Right lobe of liver (tissue), 6 donors: ENCODE measurements at regions not wholly inside any gene's neighbourhood (a gene's known extent, or its start where the extent isn't known, plus 50 kb on each side); places are given as distances from the start of the nearest gene placed in this dataset.

Experiments used
- ATAC-seq, 4 donors: fragments of 200-7000 bp; cut with Tn5 transposase; one replicate each; pipeline ENCODE4 v1.9.1; 2020; ENCODE audit warnings: mild to moderate bottlenecking in 4 of 4, moderate library complexity in 4 of 4
- DNase-seq, 3 donors: peaks; one replicate each; pipeline ENCODE4 v3.0.0-alpha.2; 2020
- H3K27ac ChIP-seq, 3 donors: fragments of 200-600 bp; one replicate each; pipeline ENCODE4 v1.8.0; 2022
- H3K27me3 ChIP-seq, 2 donors: fragments of 200-600 bp; one replicate each; pipeline ENCODE4 v1.8.0; 2022
- H3K36me3 ChIP-seq, 4 donors: fragments of 200-600 bp; sonication (generic) in 1 of 4; one replicate each; pipeline versions ENCODE4 v1.5.1 to v1.8.0; 2017 to 2022; ENCODE audit warnings: control low read depth in 1 of 4
- H3K4me1 ChIP-seq, 4 donors: fragments of 200-600 bp; sonication (generic) in 1 of 4; one replicate each; pipeline versions ENCODE4 v1.5.1 to v1.8.0; 2017 to 2022; ENCODE audit warnings: control low read depth in 1 of 4
- H3K4me3 ChIP-seq, 3 donors: fragments of 200-600 bp; one replicate each; pipeline ENCODE4 v1.8.0; 2022
- H3K9me3 ChIP-seq, 4 donors: fragments of 200-600 bp; sonication (generic) in 1 of 4; one replicate each; pipeline versions ENCODE4 v1.5.1 to v1.8.0; 2017 to 2022; ENCODE audit warnings: control low read depth in 1 of 4
- POLR2A ChIP-seq: fragments of 450-650 bp; IDR thresholded peaks from one replicate; pipeline ENCODE4 v1.6.1; 2017; ENCODE audit warnings: antibody characterized with exemption, mild to moderate bottlenecking
- WGBS: methylation state at CpG from one replicate; pipeline ENCODE4 v1.1.6; 2018; ENCODE audit warnings: low coverage, low lambda C conversion rate; ENCODE audit not compliant: insufficient coverage; ENCODE audit errors: missing lambda C conversion rate; 5-methylcytosine and 5-hydroxymethylcytosine counted together
- intact Hi-C, 2 donors: fragments of 100-400 bp; cut with DNase I; formaldehyde crosslinking; loops; one replicate each; pipeline versions ENCODE4 v1.11.2 to v1.14.1; 2022
- TF ChIP-seq, protein P1 (sequence below), 4 donors: fragments of 200-600 bp in 3 of 4; fragments of 450-650 bp in 1 of 4; IDR thresholded peaks; one replicate each; pipeline versions ENCODE4 v1.5.1 to v1.8.0; 2016 to 2022; ENCODE audit warnings: antibody characterized with exemption in 4 of 4, mild to moderate bottlenecking in 2 of 4
- donor health status: DM: no; HTN: yes; CAD: no.
- donor health status: DM: no; HTN: no; CAD: no.
- donor health status: DM: no; HTN: no; CAD: no.
- donor health status: DM: no; HTN: yes; CAD: no.
- donor health status: DM: no; HTN: yes; CAD: no.

DNA sequence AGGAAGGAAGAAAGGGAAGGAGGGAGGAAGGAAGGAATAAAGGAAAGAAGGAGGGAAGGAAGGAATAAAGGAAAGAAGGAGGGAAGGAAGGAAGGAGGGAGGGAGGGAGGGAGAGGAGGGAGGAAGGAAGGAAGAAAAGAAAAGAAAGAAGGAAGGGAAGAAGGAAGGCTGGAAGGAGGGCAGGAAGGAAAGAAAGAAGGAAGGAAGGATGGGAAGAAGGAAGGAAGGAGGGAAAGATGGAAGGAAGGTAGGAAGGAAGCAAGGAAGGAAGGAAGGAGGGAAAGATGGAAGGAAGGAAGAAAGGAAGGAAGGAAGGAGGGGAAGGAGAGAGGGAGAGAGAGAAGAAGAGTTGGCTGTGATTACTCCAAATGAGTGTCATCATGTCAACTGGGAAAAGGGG lies 190.6 kb downstream of the ACKR3 start:
- H3K36me3 ChIP-seq: no peaks in the 10 kb centered on the region
- H3K4me1 ChIP-seq: peaks cover 0 to 36% (median 17%) of the 10 kb centered on the region in 4 donors
- no peak overlapping the region for H3K27ac ChIP-seq
- ATAC-seq (no peak), DNase-seq (no peak)
- H3K4me3 ChIP-seq: no peak overlapping the region
- intact Hi-C loops: no loop called here
- TF ChIP-seq, protein P1, sequence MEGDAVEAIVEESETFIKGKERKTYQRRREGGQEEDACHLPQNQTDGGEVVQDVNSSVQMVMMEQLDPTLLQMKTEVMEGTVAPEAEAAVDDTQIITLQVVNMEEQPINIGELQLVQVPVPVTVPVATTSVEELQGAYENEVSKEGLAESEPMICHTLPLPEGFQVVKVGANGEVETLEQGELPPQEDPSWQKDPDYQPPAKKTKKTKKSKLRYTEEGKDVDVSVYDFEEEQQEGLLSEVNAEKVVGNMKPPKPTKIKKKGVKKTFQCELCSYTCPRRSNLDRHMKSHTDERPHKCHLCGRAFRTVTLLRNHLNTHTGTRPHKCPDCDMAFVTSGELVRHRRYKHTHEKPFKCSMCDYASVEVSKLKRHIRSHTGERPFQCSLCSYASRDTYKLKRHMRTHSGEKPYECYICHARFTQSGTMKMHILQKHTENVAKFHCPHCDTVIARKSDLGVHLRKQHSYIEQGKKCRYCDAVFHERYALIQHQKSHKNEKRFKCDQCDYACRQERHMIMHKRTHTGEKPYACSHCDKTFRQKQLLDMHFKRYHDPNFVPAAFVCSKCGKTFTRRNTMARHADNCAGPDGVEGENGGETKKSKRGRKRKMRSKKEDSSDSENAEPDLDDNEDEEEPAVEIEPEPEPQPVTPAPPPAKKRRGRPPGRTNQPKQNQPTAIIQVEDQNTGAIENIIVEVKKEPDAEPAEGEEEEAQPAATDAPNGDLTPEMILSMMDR (IDR thresholded peaks at IDR 0.05): no peak
- TF ChIP-seq POLR2A: no peak
- no peaks in the 10 kb centered on the region for H3K9me3 ChIP-seq
- no peaks in the 10 kb centered on the region for H3K27me3 ChIP-seq

DNA sequence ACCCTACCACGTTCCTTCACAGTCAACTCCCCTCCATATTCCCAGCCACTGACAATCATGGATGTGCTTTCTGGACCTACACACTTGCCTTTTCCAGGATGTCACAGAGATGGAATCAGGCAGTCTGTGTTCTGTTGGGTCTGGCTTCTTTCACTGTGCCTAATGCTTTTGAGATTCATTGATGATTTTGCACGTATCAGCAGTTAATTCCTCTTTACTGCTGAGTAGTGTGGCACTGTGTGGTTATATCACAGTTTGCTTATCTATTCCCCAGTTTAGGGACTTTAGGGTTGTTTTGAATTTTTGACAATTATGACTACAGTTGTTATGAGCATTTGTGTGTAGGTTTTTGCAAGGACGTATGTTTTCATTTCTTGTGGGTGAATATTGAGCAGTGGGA lies 191.7 kb downstream of the ACKR3 start:
- no peaks in the 10 kb centered on the region for H3K27me3 ChIP-seq
- H3K4me1 ChIP-seq: peaks cover 0 to 24% (median 11%) of the 10 kb centered on the region in 4 donors
- H3K36me3 ChIP-seq: no peaks in the 10 kb centered on the region
- WGBS: 96% methylated on average over 3 of the region's 3 CpGs
- no peak for TF ChIP-seq POLR2A
- TF ChIP-seq, protein P1 (IDR thresholded peaks at IDR 0.05): no peak
- no peak for ATAC-seq
- no peak overlapping the region for H3K4me3 ChIP-seq
- intact Hi-C loops: no loop called here
- no peak overlapping the region for H3K27ac ChIP-seq
- no peaks in the 10 kb centered on the region for H3K9me3 ChIP-seq
- DNase-seq: no peak

DNA sequence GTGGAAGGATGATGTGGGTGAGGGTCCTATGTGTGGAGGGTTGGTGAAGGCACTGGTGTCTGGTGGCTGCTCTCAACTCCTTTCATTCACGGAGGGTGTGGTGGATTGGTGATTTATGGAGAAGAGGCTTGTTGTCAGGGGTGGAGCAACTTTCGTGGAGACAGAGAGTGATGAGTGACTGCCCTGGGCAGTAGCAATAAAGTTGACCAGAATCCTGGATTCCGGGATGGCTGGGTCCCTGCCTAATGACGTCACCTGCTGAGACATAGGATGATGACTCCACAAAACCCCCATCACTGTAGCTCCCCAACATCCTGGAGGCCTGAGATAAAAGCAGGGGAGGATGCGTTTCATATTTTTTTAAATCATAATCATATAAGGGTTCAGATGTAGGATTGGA lies 193.0 kb downstream of the ACKR3 start:
- DNase-seq (no peak), ATAC-seq (no peak)
- 80% methylated on average over 2 of the region's 5 CpGs for WGBS
- peaks cover 0 to 12% (median 5%) of the 10 kb centered on the region in 4 donors for H3K4me1 ChIP-seq
- TF ChIP-seq POLR2A: no peak
- TF ChIP-seq, protein P1 (IDR thresholded peaks at IDR 0.05): no peak
- no peak overlapping the region for H3K27ac ChIP-seq
- no peaks in the 10 kb centered on the region for H3K9me3 ChIP-seq
- H3K4me3 ChIP-seq: no peak overlapping the region
- H3K27me3 ChIP-seq: no peaks in the 10 kb centered on the region
- intact Hi-C loops: no loop called here
- no peaks in the 10 kb centered on the region for H3K36me3 ChIP-seq

DNA sequence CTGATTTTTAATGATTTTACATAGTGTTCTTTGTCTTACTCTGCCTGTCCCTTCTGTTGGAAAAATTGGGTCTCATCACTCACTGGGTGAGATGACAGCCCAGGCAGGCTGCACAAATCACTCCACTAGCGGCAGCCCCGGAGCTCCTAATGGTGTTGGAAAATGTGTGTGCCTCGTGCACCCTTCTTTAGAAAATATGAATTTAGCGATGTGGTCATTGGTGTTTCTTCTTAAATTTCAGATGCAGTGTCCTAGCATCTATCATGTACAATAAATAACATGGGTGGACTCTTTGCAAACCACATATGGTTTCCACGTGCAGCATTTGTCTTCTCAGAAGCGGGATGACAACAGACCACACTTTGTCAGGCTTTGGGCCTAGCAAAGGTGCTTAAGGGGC lies 194.2 kb downstream of the ACKR3 start:
- no peak overlapping the region for H3K4me3 ChIP-seq
- no peaks in the 10 kb centered on the region for H3K27me3 ChIP-seq
- no peaks in the 10 kb centered on the region for H3K36me3 ChIP-seq
- WGBS: 100% methylated on average over 4 of the region's 6 CpGs
- H3K9me3 ChIP-seq: no peaks in the 10 kb centered on the region
- peaks cover 0 to 4% (median 1%) of the 10 kb centered on the region in 4 donors for H3K4me1 ChIP-seq
- TF ChIP-seq, protein P1 (IDR thresholded peaks at IDR 0.05): no peak
- TF ChIP-seq POLR2A: no peak
- DNase-seq: no peak
- intact Hi-C loops: no loop called here
- H3K27ac ChIP-seq: no peak overlapping the region
- no peak for ATAC-seq

DNA sequence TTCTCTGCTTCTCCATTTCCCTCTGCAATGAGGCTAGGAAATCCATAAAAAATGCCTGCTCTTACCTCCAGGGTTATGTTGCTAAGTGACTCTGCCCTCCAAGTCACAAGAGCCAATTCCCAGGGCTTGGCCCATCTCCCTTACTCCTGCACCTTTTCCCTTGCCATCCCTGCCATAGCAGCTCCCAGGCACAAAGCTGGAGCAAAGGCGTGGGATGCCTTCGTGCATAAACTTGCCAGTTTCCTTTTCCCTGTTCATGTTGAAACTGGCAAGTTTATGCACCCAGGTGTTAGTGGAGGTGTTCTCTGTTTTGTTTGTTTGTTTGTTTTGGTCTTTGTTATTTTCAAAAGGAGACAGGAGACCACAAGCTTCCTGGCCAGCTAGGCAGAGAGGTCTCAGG lies 195.1 kb downstream of the ACKR3 start:
- no peaks in the 10 kb centered on the region for H3K4me1 ChIP-seq
- no peaks in the 10 kb centered on the region for H3K27me3 ChIP-seq
- no peak overlapping the region for H3K27ac ChIP-seq
- ATAC-seq: no peak
- WGBS: 56% methylated on average over 2 of the region's 2 CpGs
- no peak overlapping the region for H3K4me3 ChIP-seq
- no peaks in the 10 kb centered on the region for H3K9me3 ChIP-seq
- no peaks in the 10 kb centered on the region for H3K36me3 ChIP-seq
- TF ChIP-seq, protein P1 (IDR thresholded peaks at IDR 0.05): no peak
- TF ChIP-seq POLR2A: no peak
- intact Hi-C loops: no loop called here
- no peak for DNase-seq
